Activated CD4-positive, alpha-beta T cell treated with anti-CD3 and anti-CD28 coated beads, Interleukin-2, amount 10 ng/mL, durations not matched to agents 7 days and 5 days (primary cell): ENCODE measurements at regions not wholly inside any gene's neighbourhood (a gene's known extent, or its start where the extent isn't known, plus 50 kb on each side); places are given as distances from the start of the nearest gene placed in this dataset.

Experiments used
- CTCF ChIA-PET: fragments of 350-600 bp; sonication (Branson Sonifier 250); formaldehyde crosslinking; loops from one replicate; lab custom pipeline; 2021; ENCODE audit warnings: antibody characterized with exemption; lab: Charles Lee
- POLR2A ChIA-PET: fragments of 350-600 bp; sonication (Branson Sonifier 250); formaldehyde crosslinking; loops from one replicate; lab custom pipeline; 2021; ENCODE audit warnings: antibody characterized with exemption; lab: Charles Lee
- DNase-seq: peaks from one replicate; pipeline ENCODE4 v3.0.0-alpha.2; 2020
- H3K27ac Mint-ChIP-seq: one replicate; pipeline ENCODE4 v1.8.0; 2021; ENCODE audit warnings: mild to moderate bottlenecking, moderate library complexity, mixed read lengths
- H3K27me3 Mint-ChIP-seq: one replicate; pipeline ENCODE4 v1.8.0; 2021; ENCODE audit warnings: mixed read lengths
- H3K36me3 Mint-ChIP-seq: one replicate; pipeline ENCODE4 v1.8.0; 2021; ENCODE audit warnings: low read depth, mixed read lengths
- H3K4me1 Mint-ChIP-seq: one replicate; pipeline ENCODE4 v1.8.0; 2021; ENCODE audit warnings: mixed read lengths
- H3K4me3 Mint-ChIP-seq: one replicate; pipeline ENCODE4 v1.8.0; 2021; ENCODE audit warnings: mild to moderate bottlenecking, moderate library complexity, mixed read lengths
- H3K9me3 Mint-ChIP-seq: one replicate; pipeline ENCODE4 v1.8.0; 2021; ENCODE audit warnings: mixed read lengths

- Mint-ChIP-seq H3K27ac (no peak overlapping the region), H3K36me3 (no peaks in the 10 kb centered on the region), H3K9me3 (no peaks in the 10 kb centered on the region), H3K4me3 (no peak overlapping the region), H3K27me3 (peaks cover 13% of the 10 kb centered on the region), H3K4me1 (no peaks in the 10 kb centered on the region)
- ChIA-PET POLR2A (no interaction called here), CTCF (no interaction called here)
- no peak for DNase-seq
Observed at GRCh38 chr12:75577812-75578211, 66.4 kb upstream of the KRR1 start.

DNA sequence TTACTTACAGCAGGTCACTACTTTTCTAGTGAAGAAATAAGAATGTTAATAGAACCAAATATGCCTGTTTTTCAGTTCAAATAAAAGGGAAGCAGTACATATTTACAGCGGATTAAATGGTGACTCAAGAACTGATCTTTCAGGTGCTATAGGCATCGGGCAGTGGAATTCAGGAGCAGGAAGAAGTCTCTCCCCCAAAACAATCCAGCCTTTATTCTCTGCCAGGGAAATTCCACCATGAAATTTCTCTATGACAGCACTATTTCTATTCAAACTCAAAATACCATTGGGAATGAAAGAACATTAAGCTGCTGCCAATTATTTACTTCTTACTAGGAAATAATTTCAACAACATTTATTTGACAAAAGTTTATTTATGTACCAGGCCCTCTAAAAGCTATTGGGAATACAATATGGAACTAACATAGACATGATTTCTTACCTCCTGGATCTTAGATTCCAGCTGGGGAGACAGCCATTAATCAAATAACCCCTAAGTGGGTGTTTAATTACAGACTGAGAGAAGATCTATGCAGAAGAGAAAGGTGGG, 60.3 kb upstream of the KRR1 start:
- H3K27ac Mint-ChIP-seq: no peak overlapping the region

DNA sequence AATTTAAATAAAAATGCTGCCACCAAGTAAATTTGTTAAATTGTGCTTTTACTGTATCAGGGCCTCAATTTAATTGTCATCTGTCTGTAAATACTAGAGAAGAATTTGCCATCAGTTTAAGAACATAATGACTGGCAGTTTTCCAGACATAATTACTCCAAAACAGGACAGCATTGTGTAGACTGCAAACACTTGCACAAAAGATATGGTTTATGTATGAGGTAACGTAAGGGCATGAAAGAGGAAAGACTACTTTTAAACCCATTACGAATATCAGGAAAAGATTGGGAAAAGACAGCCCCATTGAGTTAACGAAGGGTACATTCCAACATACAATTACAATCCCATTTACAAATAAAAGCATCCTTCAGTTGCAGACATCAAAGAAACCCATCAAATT, 59.8 kb upstream of the KRR1 start:
- no peaks in the 10 kb centered on the region for H3K36me3 Mint-ChIP-seq
- POLR2A ChIA-PET: no interaction called here
- H3K4me1 Mint-ChIP-seq: no peaks in the 10 kb centered on the region
- H3K4me3 Mint-ChIP-seq: no peak overlapping the region
- no peak overlapping the region for H3K27ac Mint-ChIP-seq
- CTCF ChIA-PET: interaction anchor here (1.4 kb wide), 1 partner anchor 11 kb away, joined by 3 read pairs; no protein-coding TSS in a partner anchor
- peaks cover 9% of the 10 kb centered on the region for H3K27me3 Mint-ChIP-seq
- no peak for DNase-seq
- H3K9me3 Mint-ChIP-seq: no peaks in the 10 kb centered on the region

More for the DNA sequence above, 60.3 kb upstream of the KRR1 start:
- POLR2A ChIA-PET: no interaction called here
- no peaks in the 10 kb centered on the region for H3K36me3 Mint-ChIP-seq
- H3K27me3 Mint-ChIP-seq: peaks cover 9% of the 10 kb centered on the region
- no peak overlapping the region for H3K4me3 Mint-ChIP-seq
- CTCF ChIA-PET: no interaction called here
- DNase-seq: no peak
- no peaks in the 10 kb centered on the region for H3K4me1 Mint-ChIP-seq
- no peaks in the 10 kb centered on the region for H3K9me3 Mint-ChIP-seq

- H3K36me3 Mint-ChIP-seq: no peaks in the 10 kb centered on the region
- no peak overlapping the region for H3K4me3 Mint-ChIP-seq
- no peaks in the 10 kb centered on the region for H3K4me1 Mint-ChIP-seq
- no peak for DNase-seq
- H3K27ac Mint-ChIP-seq: no peak overlapping the region
- ChIA-PET POLR2A (no interaction called here), CTCF (no interaction called here)
- H3K9me3 Mint-ChIP-seq: no peaks in the 10 kb centered on the region
- peaks cover 8% of the 10 kb centered on the region for H3K27me3 Mint-ChIP-seq
Observed at GRCh38 chr12:75568801-75569200, 57.4 kb upstream of the KRR1 start.

GRCh38 chr12:75568393-75568792, 57.0 kb upstream of the KRR1 start:
- Mint-ChIP-seq H3K27ac (no peak overlapping the region), H3K36me3 (no peaks in the 10 kb centered on the region), H3K4me3 (no peak overlapping the region), H3K9me3 (no peaks in the 10 kb centered on the region), H3K4me1 (no peaks in the 10 kb centered on the region), H3K27me3 (peaks cover 9% of the 10 kb centered on the region)
- DNase-seq: no peak
- POLR2A ChIA-PET: no interaction called here
- CTCF ChIA-PET: no interaction called here

DNA sequence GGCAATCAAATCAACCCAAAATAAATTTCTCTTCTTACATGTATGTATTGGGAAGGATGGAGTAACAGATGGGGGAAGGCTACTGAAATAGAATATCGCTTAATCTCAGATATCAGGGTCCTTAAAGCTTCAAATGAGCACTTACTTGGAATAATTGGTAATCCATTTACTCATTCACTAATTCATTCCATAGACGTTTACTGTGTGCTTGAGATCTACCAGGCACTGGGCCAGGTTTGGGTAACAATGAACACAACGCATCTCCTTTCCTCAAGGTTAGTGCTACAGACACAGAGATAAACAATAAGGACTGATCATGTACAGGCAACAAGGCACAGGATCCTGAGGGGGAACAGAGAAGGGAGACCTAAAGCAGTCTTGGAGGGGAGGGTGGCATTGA, 54.4 kb upstream of the KRR1 start:
- no peak overlapping the region for H3K27ac Mint-ChIP-seq
- H3K36me3 Mint-ChIP-seq: no peaks in the 10 kb centered on the region
- H3K4me3 Mint-ChIP-seq: no peak overlapping the region
- H3K27me3 Mint-ChIP-seq: peaks cover 18% of the 10 kb centered on the region
- peaks cover 3% of the 10 kb centered on the region for H3K4me1 Mint-ChIP-seq
- CTCF ChIA-PET: interaction anchor here (1.4 kb wide), 1 partner anchor 12 kb away, joined by 3 read pairs; no protein-coding TSS in a partner anchor
- no peaks in the 10 kb centered on the region for H3K9me3 Mint-ChIP-seq
- POLR2A ChIA-PET: no interaction called here
- DNase-seq: no peak

- H3K27me3 Mint-ChIP-seq: peaks cover 18% of the 10 kb centered on the region
- H3K36me3 Mint-ChIP-seq: no peaks in the 10 kb centered on the region
- ChIA-PET CTCF (interaction anchor here (0.6 to 1.4 kb wide), 2 partner anchors 11 to 397 kb away, joined by 3 to 4 read pairs; no protein-coding TSS in a partner anchor), POLR2A (no interaction called here)
- no peak overlapping the region for H3K4me3 Mint-ChIP-seq
- H3K27ac Mint-ChIP-seq: no peak overlapping the region
- H3K9me3 Mint-ChIP-seq: no peaks in the 10 kb centered on the region
- DNase-seq: no peak
- H3K4me1 Mint-ChIP-seq: peaks cover 3% of the 10 kb centered on the region
Observed at GRCh38 chr12:75564852-75565251, 53.4 kb upstream of the KRR1 start.

GRCh38 chr12:75564398-75564797, 53.0 kb upstream of the KRR1 start:
- no peak for DNase-seq
- H3K36me3 Mint-ChIP-seq: no peaks in the 10 kb centered on the region
- ChIA-PET POLR2A (no interaction called here), CTCF (interaction anchor here (1.4 kb wide), 1 partner anchor 11 kb away, joined by 3 read pairs; no protein-coding TSS in a partner anchor)
- no peak overlapping the region for H3K27ac Mint-ChIP-seq
- H3K27me3 Mint-ChIP-seq: peaks cover 18% of the 10 kb centered on the region
- no peaks in the 10 kb centered on the region for H3K9me3 Mint-ChIP-seq
- H3K4me1 Mint-ChIP-seq: peaks cover 3% of the 10 kb centered on the region
- H3K4me3 Mint-ChIP-seq: no peak overlapping the region

GRCh38 chr12:75563351-75563750, 51.9 kb upstream of the KRR1 start:
- Mint-ChIP-seq H3K4me1 (peaks cover 3% of the 10 kb centered on the region), H3K27me3 (peaks cover 18% of the 10 kb centered on the region), H3K36me3 (no peaks in the 10 kb centered on the region), H3K9me3 (no peaks in the 10 kb centered on the region), H3K27ac (no peak overlapping the region), H3K4me3 (no peak overlapping the region)
- POLR2A ChIA-PET: no interaction called here
- CTCF ChIA-PET: no interaction called here
- DNase-seq: no peak

GRCh38 chr12:75561921-75562320, 50.5 kb upstream of the KRR1 start:
- ChIA-PET POLR2A (no interaction called here), CTCF (interaction anchor here (0.7 to 1.2 kb wide), 2 partner anchors 67 to 591 kb away, joined by 3 read pairs; no protein-coding TSS in a partner anchor)
- no peak overlapping the region for H3K27ac Mint-ChIP-seq
- peaks cover 21% of the 10 kb centered on the region for H3K27me3 Mint-ChIP-seq
- H3K4me3 Mint-ChIP-seq: no peak overlapping the region
- no peaks in the 10 kb centered on the region for H3K36me3 Mint-ChIP-seq
- H3K4me1 Mint-ChIP-seq: peaks cover 3% of the 10 kb centered on the region
- no peak for DNase-seq
- H3K9me3 Mint-ChIP-seq: no peaks in the 10 kb centered on the region
